ENCODE measurements at regions not wholly inside any gene's neighbourhood (a gene's known extent, or its start where the extent isn't known, plus 50 kb on each side); places are given as distances from the start of the nearest gene placed in this dataset.

GRCh38 chr1:213647864-213648650, 339.7 kb upstream of the PROX1 start:
- no peak for DNase-seq (ENCODE audit: low spot score)
- no peak for TF ChIP-seq CTCF (IDR thresholded peaks at IDR 0.05; ENCODE audit: extremely low read depth, missing control alignments)

- no peak for DNase-seq (ENCODE audit: low spot score)
- TF ChIP-seq CTCF (IDR thresholded peaks at IDR 0.05; ENCODE audit: extremely low read depth, missing control alignments), result no peak
Observed at GRCh38 chr1:213649373-213649772, 338.4 kb upstream of the PROX1 start.

GRCh38 chr1:213650603-213651002, 337.2 kb upstream of the PROX1 start:
- DNase-seq (ENCODE audit: low spot score), result no peak
- no peak for TF ChIP-seq CTCF (IDR thresholded peaks at IDR 0.05; ENCODE audit: extremely low read depth, missing control alignments)

GRCh38 chr1:213651077-213651476, 336.7 kb upstream of the PROX1 start:
- DNase-seq (ENCODE audit: low spot score), result no peak
- no peak for TF ChIP-seq CTCF (IDR thresholded peaks at IDR 0.05; ENCODE audit: extremely low read depth, missing control alignments)

- TF ChIP-seq CTCF (IDR thresholded peaks at IDR 0.05; ENCODE audit: extremely low read depth, missing control alignments), result no peak
Observed at GRCh38 chr1:213652109-213652508, 335.7 kb upstream of the PROX1 start.

GRCh38 chr1:213656039-213656438, 331.7 kb upstream of the PROX1 start:
- no peak for DNase-seq (ENCODE audit: low spot score)
- no peak for TF ChIP-seq CTCF (IDR thresholded peaks at IDR 0.05; ENCODE audit: extremely low read depth, missing control alignments)

More at GRCh38 chr1:213652109-213652508, 335.7 kb upstream of the PROX1 start:
- no peak for DNase-seq (ENCODE audit: low spot score)

- DNase-seq (ENCODE audit: low spot score), result no peak
- TF ChIP-seq CTCF (IDR thresholded peaks at IDR 0.05; ENCODE audit: extremely low read depth, missing control alignments), result no peak
Observed at GRCh38 chr1:213656503-213656902, 331.3 kb upstream of the PROX1 start.
